OCI-LY7 (cell line): ENCODE measurements at regions not wholly inside any gene's neighbourhood (a gene's known extent, or its start where the extent isn't known, plus 50 kb on each side); places are given as distances from the start of the nearest gene placed in this dataset.

ENCODE experiments used
- BruUV-seq: library from RNA; stranded (reverse); fragments of 400-500 nt; replicated peaks from 2 replicates; lab custom pipeline; 2021; lab: Mats Ljungman, UMichigan
- CTCF ChIA-PET: fragments of 300-600 bp; sonication (Branson Sonifier 250); formaldehyde crosslinking; loops from one replicate; lab custom pipeline; 2022; ENCODE audit warnings: antibody characterized with exemption; ENCODE audit not compliant: unreplicated experiment; lab: Charles Lee
- POLR2A ChIA-PET: fragments of 300-600 bp; sonication (Branson Sonifier 250); formaldehyde crosslinking; loops from one replicate; lab custom pipeline; 2022; ENCODE audit warnings: antibody characterized with exemption; lab: Charles Lee
- DNase-seq: peaks from one replicate; pipeline ENCODE4 v3.0.0-alpha.2; 2015; ENCODE audit warnings: low spot score
- H2AFZ ChIP-seq: fragments of 200-600 bp; sonication (generic), shearing (Covaris generic); 2 replicates; pipeline ENCODE4 v1.6.1; 2014; ENCODE audit warnings: mild to moderate bottlenecking, antibody characterized with exemption, low read length, moderate library complexity
- H3K27ac ChIP-seq: fragments of 200-600 bp; sonication (generic); 2 replicates; pipeline ENCODE4 v1.5.1; 2014; ENCODE audit warnings: mixed run types, low read depth, mild to moderate bottlenecking, moderate library complexity, low read length, inconsistent platforms; ENCODE audit not compliant: poor library complexity, severe bottlenecking
- H3K36me3 ChIP-seq: fragments of 200-600 bp; sonication (generic); 2 replicates; pipeline ENCODE4 v1.6.1; 2014; ENCODE audit warnings: mild to moderate bottlenecking, antibody characterized with exemption, low read length, moderate library complexity, mixed read lengths; ENCODE audit not compliant: insufficient read depth
- H3K4me1 ChIP-seq: fragments of 200-600 bp; sonication (generic); 2 replicates; pipeline ENCODE4 v1.5.1; 2014; ENCODE audit warnings: mild to moderate bottlenecking, low read length; ENCODE audit not compliant: insufficient read depth, poor library complexity, severe bottlenecking
- H3K4me2 ChIP-seq: fragments of 200-600 bp; sonication (generic); 2 replicates; pipeline ENCODE4 v1.6.1; 2014; ENCODE audit warnings: mild to moderate bottlenecking, low read length
- H3K4me3 ChIP-seq: fragments of 200-600 bp; sonication (generic); 2 replicates; pipeline ENCODE4 v1.5.1; 2014; ENCODE audit warnings: mild to moderate bottlenecking, low read depth, low read length; ENCODE audit not compliant: poor library complexity, severe bottlenecking
- H3K79me2 ChIP-seq: fragments of 200-600 bp; sonication (generic); 2 replicates; pipeline ENCODE4 v1.6.1; 2016; ENCODE audit warnings: low read depth, mild to moderate bottlenecking, low read length, moderate library complexity, mixed read lengths; ENCODE audit not compliant: insufficient read depth
- H3K9me2 ChIP-seq: fragments of 200-600 bp; sonication (generic); 2 replicates; pipeline ENCODE4 v1.6.1; 2016; ENCODE audit warnings: mild to moderate bottlenecking, low read length, mixed read lengths; ENCODE audit not compliant: insufficient read depth
- H3K9me3 ChIP-seq: fragments of 200-600 bp; sonication (generic); 2 replicates; pipeline ENCODE4 v1.6.1; 2014; ENCODE audit warnings: mild to moderate bottlenecking, mixed run types, low read length, mixed read lengths
- H4K20me1 ChIP-seq: fragments of 200-600 bp; sonication (generic); 2 replicates; pipeline ENCODE4 v1.6.1; 2014; ENCODE audit warnings: mild to moderate bottlenecking, antibody characterized with exemption, low read length, moderate library complexity, mixed read lengths; ENCODE audit not compliant: insufficient read depth
- EZH2phosphoT487 ChIP-seq: fragments of 200-600 bp; sonication (generic); IDR thresholded peaks from 2 replicates; pipeline ENCODE4 v1.6.1; 2018; ENCODE audit warnings: low read depth, borderline replicate concordance, mild to moderate bottlenecking, mixed run types, antibody characterized with exemption, low read length, moderate library complexity, mixed read lengths
- intact Hi-C: fragments of 100-400 bp; cut with micrococcal nuclease; formaldehyde crosslinking; loops from one replicate; pipeline ENCODE4 v1.10.0; 2022; ENCODE audit not compliant: unreplicated experiment
- TF ChIP-seq, protein P1 (sequence below): fragments of 200-600 bp; sonication (generic); conservative IDR thresholded peaks from 2 replicates; pipeline ENCODE4 v1.5.1; 2014; ENCODE audit warnings: mild to moderate bottlenecking, antibody characterized with exemption, low read length, moderate library complexity, mixed read lengths

GRCh38 chr2:118622913-118623312 is 224.5 kb downstream of the EN1 start:
- no peaks in the 10 kb centered on the region for H3K79me2 ChIP-seq
- no peaks in the 10 kb centered on the region for H4K20me1 ChIP-seq
- no peak overlapping the region for H3K4me3 ChIP-seq
- H3K9me3 ChIP-seq = no peaks in the 10 kb centered on the region
- no peaks in the 10 kb centered on the region for H3K9me2 ChIP-seq
- intact Hi-C loops = no loop called here
- H2AFZ ChIP-seq = no peak overlapping the region
- TF ChIP-seq, protein P1, sequence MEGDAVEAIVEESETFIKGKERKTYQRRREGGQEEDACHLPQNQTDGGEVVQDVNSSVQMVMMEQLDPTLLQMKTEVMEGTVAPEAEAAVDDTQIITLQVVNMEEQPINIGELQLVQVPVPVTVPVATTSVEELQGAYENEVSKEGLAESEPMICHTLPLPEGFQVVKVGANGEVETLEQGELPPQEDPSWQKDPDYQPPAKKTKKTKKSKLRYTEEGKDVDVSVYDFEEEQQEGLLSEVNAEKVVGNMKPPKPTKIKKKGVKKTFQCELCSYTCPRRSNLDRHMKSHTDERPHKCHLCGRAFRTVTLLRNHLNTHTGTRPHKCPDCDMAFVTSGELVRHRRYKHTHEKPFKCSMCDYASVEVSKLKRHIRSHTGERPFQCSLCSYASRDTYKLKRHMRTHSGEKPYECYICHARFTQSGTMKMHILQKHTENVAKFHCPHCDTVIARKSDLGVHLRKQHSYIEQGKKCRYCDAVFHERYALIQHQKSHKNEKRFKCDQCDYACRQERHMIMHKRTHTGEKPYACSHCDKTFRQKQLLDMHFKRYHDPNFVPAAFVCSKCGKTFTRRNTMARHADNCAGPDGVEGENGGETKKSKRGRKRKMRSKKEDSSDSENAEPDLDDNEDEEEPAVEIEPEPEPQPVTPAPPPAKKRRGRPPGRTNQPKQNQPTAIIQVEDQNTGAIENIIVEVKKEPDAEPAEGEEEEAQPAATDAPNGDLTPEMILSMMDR = no peak
- TF ChIP-seq EZH2phosphoT487 = no peak
- H3K36me3 ChIP-seq = no peaks in the 10 kb centered on the region
- no peak overlapping the region for H3K4me2 ChIP-seq
- BruUV-seq = no TSS peak
- no peak for DNase-seq
- H3K27ac ChIP-seq = no peak overlapping the region
- ChIA-PET CTCF (no interaction called here), POLR2A (no interaction called here)
- no peaks in the 10 kb centered on the region for H3K4me1 ChIP-seq

- Histone ChIP-seq H3K36me3 (no peaks in the 10 kb centered on the region), H2AFZ (no peak overlapping the region), H3K9me2 (no peaks in the 10 kb centered on the region), H3K4me2 (no peak overlapping the region), H3K4me1 (no peaks in the 10 kb centered on the region), H4K20me1 (no peaks in the 10 kb centered on the region), H3K27ac (no peak overlapping the region), H3K9me3 (no peaks in the 10 kb centered on the region), H3K4me3 (no peak overlapping the region), H3K79me2 (no peaks in the 10 kb centered on the region)
- POLR2A ChIA-PET = no interaction called here
- intact Hi-C loops = no loop called here
- DNase-seq = no peak
- CTCF ChIA-PET = no interaction called here
- TF ChIP-seq, protein P1 = no peak
- TF ChIP-seq EZH2phosphoT487 = no peak
- BruUV-seq = no TSS peak
Measured at GRCh38 chr2:118622108-118622507, 225.3 kb downstream of the EN1 start.

GRCh38 chr2:118618279-118618678 is 229.2 kb downstream of the EN1 start:
- TF ChIP-seq, protein P1 = no peak
- no peak for TF ChIP-seq EZH2phosphoT487
- DNase-seq = no peak
- no peak overlapping the region for H3K4me2 ChIP-seq
- H3K9me3 ChIP-seq = no peaks in the 10 kb centered on the region
- intact Hi-C loops = no loop called here
- no peaks in the 10 kb centered on the region for H3K9me2 ChIP-seq
- ChIA-PET POLR2A (interaction anchor here (0.7 kb wide), 1 partner anchor 31 kb away, joined by 3 read pairs; no protein-coding TSS in a partner anchor), CTCF (no interaction called here)
- H3K4me1 ChIP-seq = no peaks in the 10 kb centered on the region
- no peak overlapping the region for H2AFZ ChIP-seq
- no TSS peak for BruUV-seq
- H3K79me2 ChIP-seq = no peaks in the 10 kb centered on the region
- no peaks in the 10 kb centered on the region for H3K36me3 ChIP-seq
- no peaks in the 10 kb centered on the region for H4K20me1 ChIP-seq
- no peak overlapping the region for H3K4me3 ChIP-seq
- no peak overlapping the region for H3K27ac ChIP-seq
